IMR-90 (cell line): ENCODE measurements at regions not wholly inside any gene's neighbourhood (a gene's known extent, or its start where the extent isn't known, plus 50 kb on each side); places are given as distances from the start of the nearest gene placed in this dataset.

ENCODE experiments used
- ATAC-seq: fragments of 200-7000 bp; cut with Tn5 transposase; 2 replicates; pipeline ENCODE4 v1.9.1; 2020; ENCODE audit warnings: low read depth, mild to moderate bottlenecking, moderate library complexity
- BruUV-seq: library from RNA; stranded (reverse); fragments of 400-500 nt; replicated peaks from 2 replicates; lab custom pipeline; 2021; lab: Mats Ljungman, UMichigan
- CTCF ChIA-PET: fragments of 300-600 bp; formaldehyde crosslinking; extraction: SDS; loops from one replicate; lab custom pipeline; 2021; ENCODE audit warnings: antibody characterized with exemption; lab: Yijun Ruan, JAX
- POLR2A ChIA-PET: fragments of 300-600 bp; sonication (Branson Sonifier 250); formaldehyde crosslinking; loops from one replicate; lab custom pipeline; 2022; ENCODE audit warnings: antibody characterized with exemption; ENCODE audit not compliant: unreplicated experiment; lab: Charles Lee
- DNase-seq: peaks from one replicate; pipeline ENCODE4 v3.0.0; 2013
- H2AFZ ChIP-seq: replicated peaks from 2 replicates; pipeline ENCODE3; 2013; ENCODE audit warnings: low read length, mild to moderate bottlenecking; ENCODE audit not compliant: poor library complexity
- H2AK5ac ChIP-seq: 2 replicates; pipeline ENCODE4 v1.6.1; 2013; ENCODE audit warnings: low read depth, low read length, inconsistent platforms
- H2AK9ac ChIP-seq: replicated peaks from 2 replicates; pipeline ENCODE3; 2013; ENCODE audit warnings: mild to moderate bottlenecking, low read depth, low read length, moderate library complexity; ENCODE audit not compliant: poor library complexity
- H2BK120ac ChIP-seq: 2 replicates; pipeline ENCODE4 v1.6.1; 2013; ENCODE audit warnings: low read depth, low read length, inconsistent platforms
- H2BK15ac ChIP-seq: 3 replicates; pipeline ENCODE4 v1.6.1; 2013; ENCODE audit warnings: low read depth, low read length, inconsistent platforms
- H2BK20ac ChIP-seq: 2 replicates; pipeline ENCODE4 v1.6.1; 2013; ENCODE audit warnings: low read depth, mild to moderate bottlenecking, inconsistent platforms, low read length, moderate library complexity
- H2BK5ac ChIP-seq: 2 replicates; pipeline ENCODE4 v1.6.1; 2013; ENCODE audit warnings: mild to moderate bottlenecking, low read depth, low read length, inconsistent platforms; ENCODE audit not compliant: poor library complexity, severe bottlenecking
- H3K14ac ChIP-seq: replicated peaks from 2 replicates; pipeline ENCODE4 v1.6.1; 2013; ENCODE audit warnings: low read depth, low read length, inconsistent platforms
- H3K18ac ChIP-seq: 2 replicates; pipeline ENCODE4 v1.6.1; 2013; ENCODE audit warnings: low read depth, low read length, control low read depth
- H3K23ac ChIP-seq: 2 replicates; pipeline ENCODE4 v1.6.1; 2013; ENCODE audit warnings: low read depth, low read length, inconsistent platforms
- H3K27ac ChIP-seq: 2 replicates; pipeline ENCODE4 v1.5.1; 2013; ENCODE audit warnings: mild to moderate bottlenecking, control low read depth, low read length; ENCODE audit not compliant: insufficient read depth
- H3K27me3 ChIP-seq: 2 replicates; pipeline ENCODE4 v1.6.1; 2013; ENCODE audit warnings: low read length; ENCODE audit not compliant: control insufficient read depth, insufficient read depth
- H3K36me3 ChIP-seq: 2 replicates; pipeline ENCODE4 v1.6.1; 2013; ENCODE audit warnings: low read length, mixed read lengths; ENCODE audit not compliant: control insufficient read depth, insufficient read depth
- H3K4ac ChIP-seq: 2 replicates; pipeline ENCODE4 v1.6.1; 2013; ENCODE audit warnings: low read depth, low read length, inconsistent platforms
- H3K4me1 ChIP-seq: 2 replicates; pipeline ENCODE4 v1.6.1; 2013; ENCODE audit warnings: low read length, mixed read lengths; ENCODE audit not compliant: control insufficient read depth, insufficient read depth
- H3K4me2 ChIP-seq: 2 replicates; pipeline ENCODE4 v1.6.1; 2013; ENCODE audit warnings: low read depth, mild to moderate bottlenecking, control low read depth, low read length, moderate library complexity
- H3K4me3 ChIP-seq: 2 replicates; pipeline ENCODE4 v1.5.1; 2013; ENCODE audit warnings: low read depth, mild to moderate bottlenecking, control low read depth, low read length, moderate library complexity; ENCODE audit not compliant: insufficient read depth
- H3K56ac ChIP-seq: 2 replicates; pipeline ENCODE4 v1.6.1; 2013; ENCODE audit warnings: low read length, inconsistent platforms; ENCODE audit not compliant: insufficient read depth; ENCODE audit errors: extremely low read depth
- H3K79me1 ChIP-seq, 2 experiments: 2 replicates each; pipeline ENCODE4 v1.6.1; 2013; ENCODE audit warnings: low read length in 2 of 2, inconsistent platforms in 1 of 2, low read depth in 1 of 2
- H3K9ac ChIP-seq: 2 replicates; pipeline ENCODE4 v1.6.1; 2013; ENCODE audit warnings: low read depth, low read length, control low read depth
- H3K9me1 ChIP-seq: 2 replicates; pipeline ENCODE4 v1.6.1; 2013; ENCODE audit warnings: low read length, inconsistent platforms; ENCODE audit not compliant: insufficient read depth
- H3K9me3 ChIP-seq: 2 replicates; pipeline ENCODE4 v1.6.1; 2013; ENCODE audit warnings: low read length; ENCODE audit not compliant: control insufficient read depth, insufficient read depth
- H4K20me1 ChIP-seq: 2 replicates; pipeline ENCODE4 v1.6.1; 2013; ENCODE audit warnings: low read length, inconsistent platforms; ENCODE audit not compliant: insufficient read depth
- H4K5ac ChIP-seq: 2 replicates; pipeline ENCODE4 v1.6.1; 2013; ENCODE audit warnings: mild to moderate bottlenecking, low read depth, low read length, control low read depth
- H4K8ac ChIP-seq, 2 experiments: 2 replicates each; pipeline ENCODE4 v1.6.1; 2013; ENCODE audit warnings: low read depth in 2 of 2, low read length in 2 of 2, control low read depth in 1 of 2, inconsistent platforms in 1 of 2
- H4K91ac ChIP-seq: 2 replicates; pipeline ENCODE4 v1.6.1; 2013; ENCODE audit warnings: low read depth, low read length, inconsistent platforms; ENCODE audit not compliant: insufficient read depth
- CEBPB ChIP-seq: IDR thresholded peaks from 2 replicates; pipeline ENCODE4 v1.6.1; 2012; ENCODE audit warnings: low read depth, low read length, improper control_type of control experiment
- MAZ ChIP-seq: IDR thresholded peaks from 2 replicates; pipeline ENCODE4 v1.6.1; 2012; ENCODE audit warnings: low read depth, mild to moderate bottlenecking, low read length, improper control_type of control experiment, moderate library complexity, borderline replicate concordance
- MXI1 ChIP-seq: IDR thresholded peaks from 2 replicates; pipeline ENCODE4 v1.6.1; 2012; ENCODE audit warnings: low read depth, mild to moderate bottlenecking, low read length, moderate library complexity, borderline replicate concordance
- RAD21 ChIP-seq: IDR thresholded peaks from 2 replicates; pipeline ENCODE4 v1.6.1; 2012; ENCODE audit warnings: low read length, improper control_type of control experiment
- WGBS, 2 experiments: methylation state at CpG; one replicate each; pipeline versions ENCODE4 v1.1.5 to v1.1.7; 2013; ENCODE audit warnings: missing lambda C conversion rate in 2 of 2; ENCODE audit not compliant: insufficient read length in 1 of 2; ENCODE audit errors: extremely low coverage in 2 of 2; 5-methylcytosine and 5-hydroxymethylcytosine counted together
- dilution Hi-C: fragments of 300-500 bp; cut with HindIII; formaldehyde crosslinking; loops from one replicate; pipeline ENCODE4 v1.14.3; 2018; ENCODE audit warnings: low sequenced_read_pairs; ENCODE audit not compliant: unreplicated experiment
- in situ Hi-C: fragments of 300-500 bp; cut with MboI; formaldehyde crosslinking; loops from 3 replicates; pipeline ENCODE4 v1.14.3; 2019; ENCODE audit warnings: low sequenced_read_pairs, inconsistent platforms, mixed read lengths
- intact Hi-C: fragments of 100-400 bp; cut with micrococcal nuclease; formaldehyde crosslinking; loops from 2 replicates; pipeline ENCODE4 v1.10.0; 2022
- TF ChIP-seq, protein P1 (sequence below): fragments of 150-350 bp; IDR thresholded peaks from 2 replicates; pipeline ENCODE4 v1.6.1; 2016; ENCODE audit warnings: low read depth, mild to moderate bottlenecking, low read length, moderate library complexity, borderline replicate concordance

DNA sequence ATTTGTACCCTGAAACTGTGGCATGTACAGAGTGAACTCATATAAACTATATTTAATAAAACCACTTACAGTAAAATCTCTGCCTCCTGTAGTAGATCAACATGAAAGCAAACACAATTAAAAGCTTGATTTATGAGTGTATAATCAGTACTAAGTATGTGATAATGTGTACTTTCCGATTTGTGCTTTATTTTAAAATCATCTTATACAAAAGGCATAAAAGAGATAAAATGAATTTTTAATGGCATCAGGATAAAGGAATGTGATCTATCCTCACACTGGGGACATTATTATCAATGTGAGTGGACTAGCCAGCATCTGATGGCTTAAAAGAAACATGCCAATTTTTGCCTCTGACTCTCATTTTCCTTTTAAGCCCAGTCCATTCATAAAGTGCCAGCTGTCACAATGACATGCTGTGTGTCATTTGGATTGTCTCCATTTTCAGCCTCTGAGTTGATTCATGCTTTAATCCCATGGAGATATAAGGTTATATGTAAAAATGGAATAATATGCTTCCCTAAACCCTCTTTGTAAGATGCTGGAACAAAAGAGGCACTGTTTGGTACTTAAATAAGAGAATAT lies 831.6 kb upstream of the EYS start:
- H3K27me3 ChIP-seq, result no peaks in the 10 kb centered on the region
- H2BK20ac ChIP-seq, result no peak overlapping the region
- no peak overlapping the region for H2BK15ac ChIP-seq
- no peaks in the 10 kb centered on the region for H4K20me1 ChIP-seq
- no peak overlapping the region for H3K56ac ChIP-seq
- no peak overlapping the region for H3K9ac ChIP-seq
- H2AK9ac ChIP-seq, result no peak overlapping the region
- no peak for TF ChIP-seq MXI1
- TF ChIP-seq, protein P1, sequence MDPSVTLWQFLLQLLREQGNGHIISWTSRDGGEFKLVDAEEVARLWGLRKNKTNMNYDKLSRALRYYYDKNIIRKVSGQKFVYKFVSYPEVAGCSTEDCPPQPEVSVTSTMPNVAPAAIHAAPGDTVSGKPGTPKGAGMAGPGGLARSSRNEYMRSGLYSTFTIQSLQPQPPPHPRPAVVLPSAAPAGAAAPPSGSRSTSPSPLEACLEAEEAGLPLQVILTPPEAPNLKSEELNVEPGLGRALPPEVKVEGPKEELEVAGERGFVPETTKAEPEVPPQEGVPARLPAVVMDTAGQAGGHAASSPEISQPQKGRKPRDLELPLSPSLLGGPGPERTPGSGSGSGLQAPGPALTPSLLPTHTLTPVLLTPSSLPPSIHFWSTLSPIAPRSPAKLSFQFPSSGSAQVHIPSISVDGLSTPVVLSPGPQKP, result no peak
- no peak for TF ChIP-seq RAD21
- TF ChIP-seq MAZ, result no peak
- no peak for TF ChIP-seq CEBPB
- intact Hi-C loops, result no loop called here
- no peaks in the 10 kb centered on the region for H3K9me1 ChIP-seq
- no peak overlapping the region for H3K18ac ChIP-seq
- POLR2A ChIA-PET, result no interaction called here
- H3K36me3 ChIP-seq, result no peaks in the 10 kb centered on the region
- no peak for DNase-seq
- no peak overlapping the region for H2AFZ ChIP-seq
- no peak overlapping the region for H2BK5ac ChIP-seq
- no peak overlapping the region for H4K5ac ChIP-seq
- CTCF ChIA-PET, result no interaction called here
- no peaks in the 10 kb centered on the region for H3K79me1 ChIP-seq
- no peak overlapping the region for H3K27ac ChIP-seq
- H3K9me3 ChIP-seq, result no peaks in the 10 kb centered on the region
- no peak overlapping the region for H2BK120ac ChIP-seq
- H3K4me1 ChIP-seq, result no peaks in the 10 kb centered on the region
- no peak overlapping the region for H3K4ac ChIP-seq
- WGBS, 2 experiments, result no CpG with 5 or more reads among the region's 1 CpG
- no peak overlapping the region for H4K8ac ChIP-seq
- no peak for ATAC-seq
- H3K14ac ChIP-seq, result no peak overlapping the region
- no peak overlapping the region for H3K23ac ChIP-seq
- dilution Hi-C loops, result no loop called here
- no peak overlapping the region for H2AK5ac ChIP-seq
- in situ Hi-C loops, result no loop called here
- BruUV-seq, result no TSS peak
- no peak overlapping the region for H4K91ac ChIP-seq
- H3K4me2 ChIP-seq, result no peak overlapping the region
- H3K4me3 ChIP-seq, result no peak overlapping the region
